ENCODE measurements at regions not wholly inside any gene's neighbourhood (a gene's known extent, or its start where the extent isn't known, plus 50 kb on each side); places are given as distances from the start of the nearest gene placed in this dataset.

DNA sequence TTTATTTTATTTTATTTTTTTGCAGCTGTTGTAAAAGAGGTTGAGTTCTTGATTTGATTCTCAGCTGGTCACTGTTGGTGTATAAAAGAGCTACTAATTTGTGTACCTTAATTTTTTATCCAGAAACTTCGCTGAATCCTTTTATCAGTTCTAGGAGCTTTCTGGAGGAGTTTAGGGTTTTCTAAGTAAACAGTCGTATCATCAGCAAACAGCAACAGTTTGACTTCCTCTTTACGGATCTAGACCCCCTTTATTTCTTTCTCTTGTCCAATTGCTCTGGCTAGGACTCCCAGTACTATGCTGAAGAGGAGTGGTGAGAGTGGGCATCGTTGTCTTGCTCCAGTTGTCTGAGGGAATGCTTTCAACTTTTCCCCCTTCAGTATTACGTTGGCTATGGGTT, 165.8 kb upstream of the KCNMB2 start:
- Histone ChIP-seq H3K4me2 (ENCODE audit: low read length) (no peak overlapping the region), H2AFZ (ENCODE audit: low read length) (no peak overlapping the region), H3K27ac (ENCODE audit: low read length) (no peak overlapping the region), H3K27me3 (ENCODE audit: low read length) (no peaks in the 10 kb centered on the region), H3K9me2 (replicated peaks; ENCODE audit: low read length) (no peaks in the 10 kb centered on the region), H3K4me3 (ENCODE audit: low read length) (no peak overlapping the region), H3K79me2 (ENCODE audit: low read length) (no peaks in the 10 kb centered on the region), H3K36me3 (ENCODE audit: low read depth, low read length) (no peaks in the 10 kb centered on the region), H3K9me3 (ENCODE audit: low read length) (no peaks in the 10 kb centered on the region), H3F3A (ENCODE audit: low read length, unreplicated experiment) (no peaks in the 10 kb centered on the region), H3K9ac (ENCODE audit: low read length) (no peak overlapping the region), H3K4me1 (ENCODE audit: insufficient read depth, low read length) (no peaks in the 10 kb centered on the region), H4K20me1 (ENCODE audit: low read length) (no peaks in the 10 kb centered on the region)
- BruUV-seq (replicated peaks) = no TSS peak
- intact Hi-C loops (cut with micrococcal nuclease) = no loop called here
- CTCF ChIA-PET = no interaction called here
- TF ChIP-seq EZH2phosphoT487 (IDR thresholded peaks at IDR 0.05; ENCODE audit: borderline replicate concordance, low read length) (no peak), EZH2 (IDR thresholded peaks at IDR 0.05; ENCODE audit: low read length, unreplicated experiment) (no peak)
- TF ChIP-seq, protein P1, sequence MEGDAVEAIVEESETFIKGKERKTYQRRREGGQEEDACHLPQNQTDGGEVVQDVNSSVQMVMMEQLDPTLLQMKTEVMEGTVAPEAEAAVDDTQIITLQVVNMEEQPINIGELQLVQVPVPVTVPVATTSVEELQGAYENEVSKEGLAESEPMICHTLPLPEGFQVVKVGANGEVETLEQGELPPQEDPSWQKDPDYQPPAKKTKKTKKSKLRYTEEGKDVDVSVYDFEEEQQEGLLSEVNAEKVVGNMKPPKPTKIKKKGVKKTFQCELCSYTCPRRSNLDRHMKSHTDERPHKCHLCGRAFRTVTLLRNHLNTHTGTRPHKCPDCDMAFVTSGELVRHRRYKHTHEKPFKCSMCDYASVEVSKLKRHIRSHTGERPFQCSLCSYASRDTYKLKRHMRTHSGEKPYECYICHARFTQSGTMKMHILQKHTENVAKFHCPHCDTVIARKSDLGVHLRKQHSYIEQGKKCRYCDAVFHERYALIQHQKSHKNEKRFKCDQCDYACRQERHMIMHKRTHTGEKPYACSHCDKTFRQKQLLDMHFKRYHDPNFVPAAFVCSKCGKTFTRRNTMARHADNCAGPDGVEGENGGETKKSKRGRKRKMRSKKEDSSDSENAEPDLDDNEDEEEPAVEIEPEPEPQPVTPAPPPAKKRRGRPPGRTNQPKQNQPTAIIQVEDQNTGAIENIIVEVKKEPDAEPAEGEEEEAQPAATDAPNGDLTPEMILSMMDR (conservative IDR thresholded peaks at IDR 0.05; ENCODE audit: low read depth, low read length) = no peak
- ATAC-seq (no peak), DNase-seq (no peak)
- POLR2A ChIA-PET (ENCODE audit: unreplicated experiment) = no interaction called here

DNA sequence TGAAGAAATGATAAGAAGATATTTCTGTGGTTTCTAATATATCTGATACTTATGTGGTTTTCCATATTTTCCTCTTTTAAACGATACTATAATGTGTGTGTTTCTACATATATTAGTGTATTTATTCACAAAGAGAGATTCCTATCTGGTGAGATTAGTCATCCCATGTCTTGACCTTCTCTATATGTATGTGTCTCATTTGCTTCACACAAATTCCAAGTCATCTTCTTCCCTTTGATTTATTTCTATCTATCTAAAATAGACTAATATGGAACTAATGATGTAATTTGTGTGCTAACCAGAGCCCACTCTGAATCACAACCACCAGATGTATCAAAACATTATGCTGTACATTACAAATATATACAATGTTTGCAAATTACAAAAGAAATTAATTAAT, 154.7 kb upstream of the KCNMB2 start:
- no peak overlapping the region for H3K9ac ChIP-seq (ENCODE audit: low read length)
- intact Hi-C loops (cut with micrococcal nuclease) = loop anchor here (10.0 kb wide), 4 partner anchors 607 to 1447 kb away; no protein-coding TSS in a partner anchor
- POLR2A ChIA-PET (ENCODE audit: unreplicated experiment) = no interaction called here

DNA sequence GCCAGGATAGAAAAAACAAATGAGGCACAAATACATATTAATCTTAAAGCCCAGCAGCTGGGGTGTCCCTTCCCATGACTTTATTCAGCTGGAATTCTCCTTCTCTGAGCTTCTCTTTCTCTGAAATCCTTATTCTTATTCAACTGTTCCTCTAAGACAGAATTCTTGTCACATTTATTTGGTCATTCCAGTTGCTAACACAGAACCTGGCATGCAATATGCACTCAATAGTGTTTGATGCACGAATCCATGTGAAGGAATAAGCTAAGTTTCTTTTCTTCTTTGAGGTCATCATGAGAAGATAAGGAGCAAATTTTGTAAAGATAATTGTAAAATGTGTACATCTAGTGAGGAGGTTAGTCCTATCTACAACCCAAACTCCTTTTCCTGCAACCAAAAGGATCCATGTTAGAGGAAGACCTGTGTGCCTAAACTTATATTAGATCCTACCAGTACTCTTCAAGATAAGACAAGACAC, 154.2 kb upstream of the KCNMB2 start:
- no peaks in the 10 kb centered on the region for H3K9me2 ChIP-seq (replicated peaks; ENCODE audit: low read length)
- peak overlapping the region; percentile 20 for H3K4me2 ChIP-seq (ENCODE audit: low read length)
- ChIA-PET POLR2A (ENCODE audit: unreplicated experiment) (no interaction called here), CTCF (no interaction called here)
- peaks cover 18% of the 10 kb centered on the region for H3K4me1 ChIP-seq (ENCODE audit: insufficient read depth, low read length)
- H3F3A ChIP-seq (ENCODE audit: low read length, unreplicated experiment) = no peaks in the 10 kb centered on the region
- H3K79me2 ChIP-seq (ENCODE audit: low read length) = no peaks in the 10 kb centered on the region
- H3K9ac ChIP-seq (ENCODE audit: low read length) = no peak overlapping the region
- H3K4me3 ChIP-seq (ENCODE audit: low read length) = no peak overlapping the region
- H3K9me3 ChIP-seq (ENCODE audit: low read length) = no peaks in the 10 kb centered on the region
- TF ChIP-seq, protein P1 (conservative IDR thresholded peaks at IDR 0.05; ENCODE audit: low read depth, low read length) = no peak
- TF ChIP-seq EZH2phosphoT487 (IDR thresholded peaks at IDR 0.05; ENCODE audit: borderline replicate concordance, low read length) = no peak
- DNase-seq = no peak
- no peak overlapping the region for H2AFZ ChIP-seq (ENCODE audit: low read length)
- H3K27ac ChIP-seq (ENCODE audit: low read length) = no peak overlapping the region
- H4K20me1 ChIP-seq (ENCODE audit: low read length) = no peaks in the 10 kb centered on the region
- no peaks in the 10 kb centered on the region for H3K27me3 ChIP-seq (ENCODE audit: low read length)
- peak; percentile 36 for ATAC-seq
- no TSS peak for BruUV-seq (replicated peaks)
- intact Hi-C loops (cut with micrococcal nuclease) = loop anchor here (10.0 kb wide), 4 partner anchors 607 to 1447 kb away; no protein-coding TSS in a partner anchor
- no peaks in the 10 kb centered on the region for H3K36me3 ChIP-seq (ENCODE audit: low read depth, low read length)

More for the DNA sequence above, 154.7 kb upstream of the KCNMB2 start:
- no peaks in the 10 kb centered on the region for H3K9me3 ChIP-seq (ENCODE audit: low read length)
- H3K79me2 ChIP-seq (ENCODE audit: low read length) = no peaks in the 10 kb centered on the region
- no TSS peak for BruUV-seq (replicated peaks)
- TF ChIP-seq, protein P1 (conservative IDR thresholded peaks at IDR 0.05; ENCODE audit: low read depth, low read length) = no peak
- TF ChIP-seq EZH2phosphoT487 (IDR thresholded peaks at IDR 0.05; ENCODE audit: borderline replicate concordance, low read length) (no peak), EZH2 (IDR thresholded peaks at IDR 0.05; ENCODE audit: low read length, unreplicated experiment) (no peak)
- no peak overlapping the region for H3K27ac ChIP-seq (ENCODE audit: low read length)
- peaks cover 18% of the 10 kb centered on the region for H3K4me1 ChIP-seq (ENCODE audit: insufficient read depth, low read length)
- H3K9me2 ChIP-seq (replicated peaks; ENCODE audit: low read length) = no peaks in the 10 kb centered on the region
- ATAC-seq = peak; percentile 29; the same call in 1 of the 2 replicates
- no peaks in the 10 kb centered on the region for H3K36me3 ChIP-seq (ENCODE audit: low read depth, low read length)
- DNase-seq = peak; percentile 47
- H4K20me1 ChIP-seq (ENCODE audit: low read length) = no peaks in the 10 kb centered on the region
- CTCF ChIA-PET = no interaction called here
- no peak overlapping the region for H3K4me2 ChIP-seq (ENCODE audit: low read length)
- no peaks in the 10 kb centered on the region for H3F3A ChIP-seq (ENCODE audit: low read length, unreplicated experiment)
- H3K4me3 ChIP-seq (ENCODE audit: low read length) = no peak overlapping the region
- no peak overlapping the region for H2AFZ ChIP-seq (ENCODE audit: low read length)
- no peaks in the 10 kb centered on the region for H3K27me3 ChIP-seq (ENCODE audit: low read length)

All from PC-3 (cell line).